ENCODE measurements at regions not wholly inside any gene's neighbourhood (a gene's known extent, or its start where the extent isn't known, plus 50 kb on each side); places are given as distances from the start of the nearest gene placed in this dataset.
A peak's percentile ranks its signal among the peaks of the same experiment; 100 is the strongest.

GRCh38 chr16:59188029-59188428 is 453.9 kb upstream of the GOT2 start:
- DNase-seq = no peak

DNA sequence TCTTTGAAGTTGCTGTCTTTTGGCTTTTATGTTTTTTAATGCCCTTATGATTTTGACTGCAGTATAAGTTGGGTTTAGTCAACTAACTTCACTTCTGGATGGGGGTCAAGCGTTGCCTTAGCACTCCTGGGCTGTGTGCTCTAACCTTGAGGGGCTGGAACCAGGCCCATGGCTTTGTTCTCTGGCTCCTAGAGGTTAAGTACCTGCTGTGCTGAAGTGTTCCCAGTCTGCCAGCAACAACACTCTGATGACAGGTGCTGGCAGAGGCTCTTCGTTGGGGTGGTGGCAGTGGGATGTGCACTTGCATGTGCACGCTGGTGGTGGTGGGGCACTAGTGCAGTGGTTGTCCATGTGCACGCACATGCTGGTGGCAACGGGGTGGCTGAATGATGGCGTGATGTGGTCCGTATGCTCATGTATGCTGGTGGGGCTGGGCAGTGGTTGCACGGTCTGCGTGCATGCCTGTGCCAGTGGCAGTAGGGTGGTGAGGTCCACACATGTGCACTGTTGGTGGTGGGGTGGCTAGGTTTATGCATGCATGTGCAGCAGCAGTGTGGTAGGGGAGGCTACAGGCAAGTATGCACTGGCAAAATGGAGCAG is 447.8 kb upstream of the GOT2 start:
- no peak for DNase-seq

GRCh38 chr16:59180083-59180476 is 446.0 kb upstream of the GOT2 start:
- no peak for DNase-seq

- no peak for DNase-seq
Measured at GRCh38 chr16:59179446-59180082, 445.4 kb upstream of the GOT2 start.

GRCh38 chr16:59173408-59173831 is 439.3 kb upstream of the GOT2 start:
- DNase-seq = no peak

DNA sequence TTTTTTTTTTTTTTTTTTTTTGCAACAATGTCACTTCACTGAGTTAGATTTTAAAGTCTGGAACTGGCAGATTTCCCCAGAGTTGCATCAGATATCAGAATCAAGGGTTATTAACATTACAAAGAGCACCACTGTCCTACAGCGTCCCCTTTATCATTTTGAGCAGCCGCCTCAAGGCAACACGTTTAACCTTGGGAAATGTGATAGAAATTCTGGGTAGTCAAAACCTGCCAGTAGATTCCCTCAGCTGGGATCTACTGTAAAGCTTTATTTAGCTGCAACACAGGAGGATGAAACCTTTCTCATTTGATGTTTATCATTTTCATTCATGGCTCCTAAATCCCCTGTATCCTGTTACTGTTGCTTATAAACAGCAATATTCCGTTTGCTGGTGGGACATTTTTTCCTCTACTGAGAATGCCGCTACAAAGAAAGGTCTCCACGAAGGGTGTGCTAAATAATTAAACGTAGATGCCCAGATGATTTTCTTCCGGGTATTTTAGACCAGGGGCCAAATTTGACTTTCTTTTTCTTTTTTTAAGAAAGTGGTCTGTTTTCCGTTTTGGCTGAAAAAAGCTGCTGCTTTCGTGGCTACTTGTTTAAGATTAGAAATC is 436.1 kb upstream of the GOT2 start:
- DNase-seq = no peak

DNA sequence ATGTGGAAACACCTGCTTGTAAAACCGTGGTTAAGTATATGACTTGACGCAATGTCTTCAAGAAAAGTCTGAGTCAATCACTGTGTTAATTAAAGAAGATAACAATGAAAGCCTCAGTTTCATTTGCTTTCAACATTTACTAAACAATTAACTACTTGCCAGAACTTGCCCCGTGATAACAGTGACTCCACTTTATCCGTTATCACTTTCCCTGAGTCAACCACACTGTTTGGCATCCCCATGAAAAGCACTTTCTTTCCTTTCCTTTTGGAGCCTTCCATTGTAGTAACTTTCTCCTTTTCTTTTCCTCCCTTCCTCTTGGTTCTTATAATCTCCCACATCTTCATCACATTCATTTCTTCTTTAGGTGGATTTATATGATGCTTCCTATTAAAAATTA is 435.1 kb upstream of the GOT2 start:
- no peak for DNase-seq

DNA sequence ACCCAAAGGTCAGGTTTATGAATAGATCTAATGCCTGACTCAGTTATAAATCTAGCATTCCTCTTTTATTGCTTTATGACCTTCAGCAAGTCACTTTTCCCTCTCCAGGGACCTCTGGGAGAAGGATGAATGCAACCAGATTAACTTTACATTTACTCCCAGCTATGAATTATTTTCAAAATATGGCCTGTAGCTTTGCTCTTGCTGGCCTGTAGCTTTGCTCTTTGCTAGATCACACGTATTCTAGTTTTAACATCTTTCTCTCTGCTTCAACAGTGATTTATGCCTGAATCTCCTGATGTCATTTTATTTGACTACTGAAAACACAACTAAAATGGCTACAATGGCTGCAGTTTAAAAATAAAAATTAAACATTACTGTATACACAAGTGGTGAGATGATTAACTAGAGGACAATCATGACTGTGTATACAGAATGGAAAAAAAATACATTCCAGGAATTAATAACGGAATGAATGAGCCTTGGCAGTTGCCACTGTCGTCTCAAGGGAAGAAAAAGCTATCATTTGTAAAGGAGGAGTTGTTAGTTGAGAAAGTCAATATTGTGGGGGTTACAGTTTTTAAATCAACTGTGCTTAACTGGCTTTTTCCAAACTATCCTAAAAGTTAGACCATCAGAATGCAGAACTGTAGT is 434.5 kb upstream of the GOT2 start:
- no peak for DNase-seq

DNA sequence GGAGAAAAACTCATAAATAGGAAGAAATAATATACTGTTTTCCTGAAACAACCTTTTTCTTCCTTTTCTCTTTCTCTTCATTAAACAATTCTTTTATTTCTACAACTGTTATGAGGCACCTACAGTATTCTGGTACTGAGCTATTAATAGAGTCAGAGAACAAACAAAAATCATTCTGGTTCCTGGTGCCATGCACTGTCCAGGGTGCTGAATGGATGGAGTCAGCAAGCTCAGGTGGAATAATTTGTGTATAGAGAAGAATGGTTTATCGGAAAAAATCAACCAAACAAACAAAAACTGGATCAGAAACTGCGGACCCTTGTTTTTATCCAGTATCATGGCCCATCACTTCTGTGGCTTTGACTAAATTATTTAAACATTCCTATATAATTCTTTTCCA is 430.3 kb upstream of the GOT2 start:
- DNase-seq = no peak

GRCh38 chr16:59163371-59164055 is 429.4 kb upstream of the GOT2 start:
- no peak for DNase-seq

DNA sequence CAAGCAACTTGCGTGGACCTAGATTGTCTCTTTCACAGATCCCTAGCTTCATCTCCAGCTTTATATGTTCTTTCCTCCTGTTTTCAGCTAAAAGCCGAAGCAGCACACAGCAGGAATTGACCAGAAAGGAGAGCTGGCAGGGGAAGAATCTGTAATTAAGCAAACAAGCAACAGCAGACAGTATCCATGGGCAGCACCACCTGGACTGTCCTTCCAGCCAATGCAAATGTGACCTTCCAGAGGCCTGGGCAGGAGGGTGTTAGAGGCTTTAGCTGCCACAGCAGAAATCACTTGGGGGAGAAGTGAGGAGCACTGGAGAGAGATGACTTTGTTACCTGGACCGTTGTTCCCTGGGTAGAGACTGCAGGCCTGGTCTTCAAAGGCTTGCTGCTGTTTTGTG is 427.6 kb upstream of the GOT2 start:
- DNase-seq = no peak

GRCh38 chr16:59154295-59154694 is 420.2 kb upstream of the GOT2 start:
- DNase-seq = no peak

GRCh38 chr16:59148769-59149155 is 414.6 kb upstream of the GOT2 start:
- no peak for DNase-seq

DNA sequence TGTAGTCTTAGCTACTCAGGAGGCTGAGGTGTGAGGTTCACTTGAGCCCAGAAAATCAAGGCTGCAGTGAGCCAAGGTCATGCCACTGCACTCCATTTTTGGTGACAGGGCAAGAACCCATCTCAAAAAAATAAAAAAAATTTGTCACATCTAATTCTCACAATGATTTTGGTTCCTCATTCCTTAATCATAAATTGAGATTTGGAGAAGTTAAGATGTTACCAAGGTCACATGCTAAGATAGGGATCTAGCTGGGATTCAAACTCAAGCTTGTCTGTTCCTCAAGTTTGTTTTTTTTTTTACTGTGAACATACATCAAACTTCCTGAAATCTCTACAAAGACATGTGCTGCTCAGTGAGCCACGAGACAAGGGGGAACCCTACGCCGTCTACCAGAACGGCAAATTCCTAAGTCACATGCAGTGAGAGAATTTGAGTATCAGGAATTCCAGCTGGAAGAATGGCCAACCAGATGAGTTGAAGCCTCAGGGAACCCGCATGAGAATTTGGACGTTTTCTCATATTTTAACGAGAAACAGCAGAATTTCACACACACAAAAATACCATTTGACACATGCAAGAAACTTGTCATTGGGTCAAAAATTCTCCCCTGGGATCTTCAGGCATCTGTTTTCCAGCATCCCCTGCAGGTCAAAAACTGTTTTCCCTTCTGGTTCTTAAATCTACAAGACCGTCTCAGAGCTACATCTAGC is 414.1 kb upstream of the GOT2 start:
- no peak for DNase-seq

DNA sequence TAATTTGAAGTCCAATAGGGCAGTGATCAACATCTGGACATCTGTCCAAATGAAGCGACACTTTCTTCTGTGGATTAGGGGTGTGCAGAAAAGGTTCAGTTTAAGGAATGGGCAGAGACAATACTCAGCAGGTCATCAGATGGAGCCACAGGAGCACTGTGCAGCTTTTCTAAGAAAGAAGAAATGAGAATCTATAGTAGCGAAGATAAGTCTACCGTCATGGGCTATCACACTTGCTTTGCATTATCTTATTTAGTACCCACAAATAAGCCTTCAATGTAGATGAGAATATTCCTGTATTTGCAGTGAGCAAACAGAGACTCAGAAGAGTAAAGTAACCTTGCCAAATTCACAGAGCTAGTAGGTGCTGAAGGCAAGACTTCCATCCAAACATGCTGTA is 412.0 kb upstream of the GOT2 start:
- DNase-seq = no peak

DNA sequence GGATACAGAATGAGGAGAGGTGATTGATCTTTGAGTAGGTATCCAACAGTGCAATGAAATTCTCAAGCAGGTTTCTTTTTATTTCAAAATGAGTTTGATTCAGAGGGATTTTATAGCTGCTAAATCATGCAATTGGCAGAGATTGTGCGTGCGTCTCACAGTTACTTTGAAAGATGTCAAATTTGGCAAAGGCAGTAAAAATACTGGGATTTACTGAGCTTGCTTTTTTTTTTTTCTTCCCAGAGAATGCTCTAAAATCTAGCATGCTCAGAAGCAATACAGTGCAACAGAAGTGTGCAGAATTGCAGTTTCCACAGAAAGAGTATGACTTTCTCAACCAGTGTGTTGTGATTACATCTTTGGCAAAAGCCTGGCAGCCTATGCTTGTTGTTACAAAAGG is 410.7 kb upstream of the GOT2 start:
- no peak for DNase-seq

GRCh38 chr16:59144326-59144725 is 410.2 kb upstream of the GOT2 start:
- DNase-seq = no peak

- DNase-seq = peak; percentile 10
Measured at GRCh38 chr16:59126486-59126885, 392.4 kb upstream of the GOT2 start.

GRCh38 chr16:59124056-59124455 is 389.9 kb upstream of the GOT2 start:
- DNase-seq = no peak

DNA sequence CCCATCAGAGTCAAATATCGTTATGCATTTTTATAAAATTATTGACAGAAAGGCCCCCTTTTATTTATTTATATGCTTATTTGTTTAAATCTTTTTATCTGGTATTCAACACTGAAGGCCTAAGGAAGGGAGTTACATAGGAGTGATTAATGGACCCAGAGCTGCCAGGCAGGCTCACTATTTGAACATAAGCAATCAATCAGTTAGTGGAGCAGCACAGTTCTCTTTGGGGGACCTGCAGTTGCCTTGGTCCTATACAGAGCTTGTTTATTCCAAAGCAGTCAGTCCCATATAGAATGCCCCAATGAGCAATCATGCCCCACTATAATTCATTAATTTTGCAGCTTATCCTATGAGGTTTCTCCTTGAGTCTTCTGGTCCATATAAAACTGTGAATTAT is 389.4 kb upstream of the GOT2 start:
- no peak for DNase-seq

GRCh38 chr16:59122262-59122537 is 388.1 kb upstream of the GOT2 start:
- DNase-seq = no peak

DNA sequence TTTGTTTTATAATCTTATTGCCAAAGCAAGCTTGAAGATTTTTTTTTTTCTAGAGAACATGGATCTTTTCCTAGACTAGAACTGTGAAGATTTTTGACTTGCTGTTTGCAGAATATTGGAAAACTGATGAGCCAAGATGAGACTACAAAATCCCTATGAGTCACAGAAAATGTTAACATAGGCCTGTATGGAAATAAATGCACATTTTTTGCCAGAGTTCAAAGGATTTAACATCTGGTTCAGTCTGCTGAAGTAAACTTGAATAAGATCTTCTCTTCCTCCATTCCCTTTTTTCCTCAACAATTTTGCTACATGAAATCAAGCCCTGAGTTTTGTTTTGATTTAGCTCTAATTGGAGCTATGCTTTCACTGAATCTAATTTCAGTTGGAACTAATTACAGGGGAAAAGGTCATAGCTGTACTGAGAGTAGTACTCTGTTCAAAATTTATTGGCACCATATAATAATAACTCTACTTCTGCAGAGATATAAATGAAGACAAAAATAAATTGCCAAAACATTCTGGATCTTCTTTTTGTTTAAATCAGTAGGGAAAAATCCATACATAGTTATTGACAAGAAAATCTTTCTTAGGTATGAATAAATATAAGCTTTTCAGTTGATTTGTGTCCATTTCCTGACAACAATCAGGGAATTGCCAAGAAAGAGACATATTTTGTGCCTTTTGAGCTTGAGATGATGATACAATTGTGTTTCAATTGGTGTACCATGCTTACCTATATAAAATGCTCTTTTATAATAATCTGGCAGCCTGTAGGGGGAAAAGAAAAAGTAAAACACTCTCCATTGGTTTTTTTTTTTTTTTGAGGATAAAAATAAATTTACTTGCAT is 387.5 kb upstream of the GOT2 start:
- no peak for DNase-seq

Measured in NCI-H524 treated with DMSO at 0.1 percent for 48 hours (cell line).